Testis (tissue), 2 donors: ENCODE measurements at regions not wholly inside any gene's neighbourhood (a gene's known extent, or its start where the extent isn't known, plus 50 kb on each side); places are given as distances from the start of the nearest gene placed in this dataset.

Experiments used
- DNase-seq: peaks from one replicate; pipeline ENCODE4 v3.0.0-alpha.2; 2019
- H3K27ac ChIP-seq, 2 donors: fragments of 200-600 bp; sonication (generic); one replicate each; pipeline ENCODE4 v1.5.1; 2019
- H3K27me3 ChIP-seq: fragments of 200-600 bp; sonication (generic); one replicate; pipeline ENCODE4 v1.5.1; 2019
- H3K36me3 ChIP-seq: fragments of 200-600 bp; sonication (generic); one replicate; pipeline ENCODE4 v1.5.1; 2017; ENCODE audit warnings: low read depth; ENCODE audit errors: missing control alignments
- H3K4me1 ChIP-seq: fragments of 200-600 bp; sonication (generic); one replicate; pipeline ENCODE4 v1.5.1; 2019
- H3K4me3 ChIP-seq, 2 donors: fragments of 200-600 bp; sonication (generic); one replicate each; pipeline ENCODE4 v1.5.1; 2017 to 2019
- H3K9me3 ChIP-seq: fragments of 200-600 bp; sonication (generic); one replicate; pipeline ENCODE4 v1.5.1; 2017
- CTCF ChIP-seq, 3 experiments: fragments of 450-650 bp in 2 of 3; fragments of 200-600 bp in 1 of 3; sonication (generic) in 1 of 3; IDR thresholded peaks; one replicate each; pipeline ENCODE4 v1.5.1; 2016 to 2019; ENCODE audit warnings: antibody characterized with exemption in 3 of 3, mild to moderate bottlenecking in 2 of 3, moderate library complexity in 1 of 3
- POLR2A ChIP-seq: fragments of 450-650 bp; IDR thresholded peaks from one replicate; pipeline ENCODE4 v1.6.1; 2017; ENCODE audit warnings: antibody characterized with exemption, mild to moderate bottlenecking, moderate library complexity
- WGBS, 2 donors: methylation state at CpG; one replicate each; pipeline ENCODE4 v1.1.5; 2018; 5-methylcytosine and 5-hydroxymethylcytosine counted together
- intact Hi-C: fragments of 100-400 bp; cut with DNase I; formaldehyde crosslinking; loops from one replicate; pipeline ENCODE4 v1.15.1; 2023; ENCODE audit warnings: low total_unique reads

DNA sequence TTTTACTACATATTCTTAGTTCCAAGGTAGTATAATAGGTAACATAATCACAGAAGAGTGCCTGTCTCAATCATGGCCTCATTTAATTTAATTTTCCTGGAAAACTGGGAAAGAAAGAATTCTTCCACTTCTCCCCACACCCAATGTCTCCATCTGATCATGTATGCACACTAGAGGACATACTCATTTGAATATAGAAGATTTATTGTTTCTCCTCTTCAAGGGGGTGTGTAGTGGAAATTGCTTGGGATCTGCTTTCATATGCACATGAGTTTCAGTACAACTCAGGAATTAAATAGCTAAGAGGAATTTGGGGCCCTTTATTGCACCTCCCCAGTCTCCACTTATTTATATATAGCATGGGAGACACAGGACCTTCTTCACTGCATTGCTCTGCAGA lies 285.1 kb downstream of the SH3GL2 start:
- H3K9me3 ChIP-seq = no peaks in the 10 kb centered on the region
- no peak for TF ChIP-seq CTCF (IDR thresholded peaks at IDR 0.05)
- no peak for TF ChIP-seq POLR2A
- H3K27ac ChIP-seq = no peak overlapping the region
- no peaks in the 10 kb centered on the region for H3K36me3 ChIP-seq
- no peaks in the 10 kb centered on the region for H3K4me1 ChIP-seq
- no peak for DNase-seq
- H3K4me3 ChIP-seq = no peak overlapping the region
- no peaks in the 10 kb centered on the region for H3K27me3 ChIP-seq
- intact Hi-C loops = no loop called here

- Histone ChIP-seq H3K36me3 (no peaks in the 10 kb centered on the region), H3K4me3 (no peak overlapping the region), H3K27me3 (no peaks in the 10 kb centered on the region), H3K4me1 (no peaks in the 10 kb centered on the region), H3K9me3 (no peaks in the 10 kb centered on the region), H3K27ac (no peak overlapping the region)
- 94 to 95% methylated on average over 1 of the region's 1 CpG for WGBS, 2 donors
- DNase-seq = no peak
- TF ChIP-seq POLR2A (no peak), CTCF (IDR thresholded peaks at IDR 0.05) (no peak)
- intact Hi-C loops = no loop called here
These were observed 286.1 kb downstream of the SH3GL2 start for GRCh38 chr9:17864951-17865350.

- no peaks in the 10 kb centered on the region for H3K9me3 ChIP-seq
- TF ChIP-seq CTCF (IDR thresholded peaks at IDR 0.05) = no peak
- no peak for TF ChIP-seq POLR2A
- H3K4me1 ChIP-seq = no peaks in the 10 kb centered on the region
- no peaks in the 10 kb centered on the region for H3K36me3 ChIP-seq
- intact Hi-C loops = no loop called here
- H3K27me3 ChIP-seq = no peaks in the 10 kb centered on the region
- H3K27ac ChIP-seq = no peak overlapping the region
- 50 to 71% methylated on average over 1 of the region's 1 CpG for WGBS, 2 donors
- no peak for DNase-seq
- H3K4me3 ChIP-seq = no peak overlapping the region
These were observed 287.0 kb downstream of the SH3GL2 start for GRCh38 chr9:17865881-17866280.

GRCh38 chr9:17870722-17871121 lies 291.9 kb downstream of the SH3GL2 start:
- Histone ChIP-seq H3K36me3 (no peaks in the 10 kb centered on the region), H3K9me3 (no peaks in the 10 kb centered on the region), H3K27ac (no peak overlapping the region), H3K4me3 (no peak overlapping the region), H3K4me1 (no peaks in the 10 kb centered on the region), H3K27me3 (no peaks in the 10 kb centered on the region)
- no peak for DNase-seq
- intact Hi-C loops = no loop called here
- WGBS, 2 donors = 76 to 82% methylated on average over 2 of the region's 2 CpGs
- no peak for TF ChIP-seq POLR2A
- no peak for TF ChIP-seq CTCF (IDR thresholded peaks at IDR 0.05)

- WGBS, 2 donors = 84 to 91% methylated on average over 2 of the region's 2 CpGs
- H3K4me3 ChIP-seq = no peak overlapping the region
These were observed 292.5 kb downstream of the SH3GL2 start for GRCh38 chr9:17871213-17871890.

More at GRCh38 chr9:17871213-17871890, 292.5 kb downstream of the SH3GL2 start:
- no peak for DNase-seq
- TF ChIP-seq CTCF (IDR thresholded peaks at IDR 0.05) = no peak
- no peak for TF ChIP-seq POLR2A
- intact Hi-C loops = no loop called here
- no peaks in the 10 kb centered on the region for H3K9me3 ChIP-seq
- no peak overlapping the region for H3K27ac ChIP-seq
- H3K27me3 ChIP-seq = no peaks in the 10 kb centered on the region
- H3K4me1 ChIP-seq = no peaks in the 10 kb centered on the region
- H3K36me3 ChIP-seq = no peaks in the 10 kb centered on the region
